Brain microvascular endothelial cell (primary cell): ENCODE measurements at regions not wholly inside any gene's neighbourhood (a gene's known extent, or its start where the extent isn't known, plus 50 kb on each side); places are given as distances from the start of the nearest gene placed in this dataset.
A peak's percentile ranks its signal among the peaks of the same experiment; 100 is the strongest.

ENCODE experiments used
- DNase-seq: peaks from one replicate; pipeline ENCODE4 v3.0.0-alpha.2; 2020
- H3K27ac ChIP-seq: fragments of 250-450 bp; sonication (Bioruptor Pico); 2 replicates; pipeline ENCODE4 v1.5.1; 2020; ENCODE audit warnings: mild to moderate bottlenecking, moderate library complexity
- H3K27me3 ChIP-seq: fragments of 250-450 bp; sonication (Bioruptor Pico); replicated peaks from 2 replicates; pipeline ENCODE4 v1.5.1; 2020; ENCODE audit warnings: mild to moderate bottlenecking
- H3K36me3 ChIP-seq: fragments of 250-450 bp; sonication (Bioruptor Pico); replicated peaks from 2 replicates; pipeline ENCODE4 v1.5.1; 2020; ENCODE audit warnings: mild to moderate bottlenecking
- H3K4me3 ChIP-seq: 2 replicates; pipeline ENCODE4 v1.5.1; 2011; ENCODE audit warnings: low read depth, mild to moderate bottlenecking, control low read depth, low read length, moderate library complexity
- in situ Hi-C: cut with HindIII; loops from 2 replicates; pipeline ENCODE4 v1.10.0; 2017; ENCODE audit warnings: low sequenced_read_pairs, low pct_ligation_motif_present
- TF ChIP-seq, protein P1 (sequence below): IDR thresholded peaks from 2 replicates; pipeline ENCODE4 v1.5.1; 2011; ENCODE audit warnings: low read depth, mild to moderate bottlenecking, moderate library complexity, low read length, control low read depth, inconsistent platforms; ENCODE audit errors: missing control alignments

DNA sequence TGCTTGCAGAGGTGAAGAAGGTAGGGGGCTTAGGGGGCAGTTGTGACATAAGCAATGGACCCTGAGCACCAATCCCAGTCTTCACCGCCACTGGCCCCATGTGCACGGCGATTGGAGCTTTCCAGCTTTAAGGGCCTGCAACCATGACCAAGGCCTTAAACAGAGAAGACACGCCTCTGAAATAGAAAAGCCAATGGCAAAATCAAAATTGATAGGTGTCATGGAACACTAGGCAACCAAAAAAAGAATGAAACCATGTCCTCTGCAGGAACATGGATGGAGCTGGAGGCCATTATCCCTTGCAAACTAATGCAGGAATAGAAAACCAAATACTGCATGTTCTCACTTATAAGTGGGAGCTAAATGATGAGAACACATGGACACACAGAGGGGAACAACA lies 146.3 kb downstream of the SCARB1 start:
- no peaks in the 10 kb centered on the region for H3K36me3 ChIP-seq
- H3K27ac ChIP-seq, result no peak overlapping the region
- no peak overlapping the region for H3K4me3 ChIP-seq
- no peaks in the 10 kb centered on the region for H3K27me3 ChIP-seq
- DNase-seq, result no peak
- in situ Hi-C loops, result no loop called here
- TF ChIP-seq, protein P1, sequence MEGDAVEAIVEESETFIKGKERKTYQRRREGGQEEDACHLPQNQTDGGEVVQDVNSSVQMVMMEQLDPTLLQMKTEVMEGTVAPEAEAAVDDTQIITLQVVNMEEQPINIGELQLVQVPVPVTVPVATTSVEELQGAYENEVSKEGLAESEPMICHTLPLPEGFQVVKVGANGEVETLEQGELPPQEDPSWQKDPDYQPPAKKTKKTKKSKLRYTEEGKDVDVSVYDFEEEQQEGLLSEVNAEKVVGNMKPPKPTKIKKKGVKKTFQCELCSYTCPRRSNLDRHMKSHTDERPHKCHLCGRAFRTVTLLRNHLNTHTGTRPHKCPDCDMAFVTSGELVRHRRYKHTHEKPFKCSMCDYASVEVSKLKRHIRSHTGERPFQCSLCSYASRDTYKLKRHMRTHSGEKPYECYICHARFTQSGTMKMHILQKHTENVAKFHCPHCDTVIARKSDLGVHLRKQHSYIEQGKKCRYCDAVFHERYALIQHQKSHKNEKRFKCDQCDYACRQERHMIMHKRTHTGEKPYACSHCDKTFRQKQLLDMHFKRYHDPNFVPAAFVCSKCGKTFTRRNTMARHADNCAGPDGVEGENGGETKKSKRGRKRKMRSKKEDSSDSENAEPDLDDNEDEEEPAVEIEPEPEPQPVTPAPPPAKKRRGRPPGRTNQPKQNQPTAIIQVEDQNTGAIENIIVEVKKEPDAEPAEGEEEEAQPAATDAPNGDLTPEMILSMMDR, result no peak

GRCh38 chr12:124716208-124717130 lies 147.2 kb downstream of the SCARB1 start:
- Histone ChIP-seq H3K36me3 (no peaks in the 10 kb centered on the region), H3K27ac (no peak overlapping the region), H3K27me3 (no peaks in the 10 kb centered on the region), H3K4me3 (no peak overlapping the region)
- in situ Hi-C loops, result no loop called here
- DNase-seq, result no peak
- TF ChIP-seq, protein P1, result no peak

DNA sequence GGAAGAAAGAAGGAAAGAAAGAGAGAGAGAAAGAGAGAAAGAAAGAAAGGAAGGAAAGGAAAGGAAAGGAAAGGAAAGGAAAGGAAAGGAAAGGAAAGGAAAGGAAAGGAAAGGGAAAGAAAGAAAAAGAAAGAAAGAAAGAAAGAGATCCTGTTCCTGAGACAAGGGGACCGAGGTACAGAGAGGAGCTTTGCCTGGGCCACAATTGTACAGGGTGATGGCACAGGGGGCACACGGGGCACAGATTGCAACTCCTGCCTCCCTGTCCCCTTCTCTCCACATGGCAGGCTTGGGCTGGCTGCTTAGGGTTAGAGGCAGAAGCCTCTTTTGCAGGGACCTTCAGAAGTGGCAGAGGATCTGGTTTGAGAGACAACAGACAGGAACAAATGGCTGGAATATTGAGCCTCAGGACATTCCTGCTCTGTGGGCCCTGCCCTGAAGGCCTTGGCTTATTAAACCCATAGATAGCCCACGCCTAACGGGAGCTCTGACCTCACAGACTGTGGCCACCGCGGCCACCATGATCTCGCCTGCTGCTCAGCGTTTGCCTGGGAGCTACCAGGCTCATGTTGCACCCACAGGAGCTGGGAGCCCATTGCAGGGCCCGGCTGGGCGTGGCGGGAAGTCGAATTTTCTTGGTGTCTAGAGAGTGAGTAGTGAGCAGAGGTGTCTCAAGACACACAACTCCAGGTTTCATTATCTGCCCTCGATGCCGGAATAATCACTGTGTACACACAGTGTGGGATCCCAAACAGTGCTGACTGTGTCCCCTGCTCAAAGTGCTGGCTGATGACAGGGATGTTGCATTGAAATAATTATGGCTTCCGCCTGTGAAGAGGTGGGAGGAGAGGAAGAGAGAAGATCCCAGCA lies 147.9 kb upstream of the NCOR2 start:
- no peaks in the 10 kb centered on the region for H3K36me3 ChIP-seq

GRCh38 chr12:124713436-124714082 lies 146.1 kb upstream of the NCOR2 start:
- TF ChIP-seq, protein P1, result no peak
- no peaks in the 10 kb centered on the region for H3K27me3 ChIP-seq
- H3K4me3 ChIP-seq, result peak overlapping the region; percentile 32
- in situ Hi-C loops, result no loop called here
- peak overlapping the region; percentile 29 for H3K27ac ChIP-seq
- H3K36me3 ChIP-seq, result no peaks in the 10 kb centered on the region
- peak; percentile 78 for DNase-seq

More for the DNA sequence above, 147.9 kb upstream of the NCOR2 start:
- no peak overlapping the region for H3K27ac ChIP-seq
- in situ Hi-C loops, result no loop called here
- DNase-seq, result no peak
- TF ChIP-seq, protein P1, result no peak
- H3K4me3 ChIP-seq, result no peak overlapping the region
- no peaks in the 10 kb centered on the region for H3K27me3 ChIP-seq

DNA sequence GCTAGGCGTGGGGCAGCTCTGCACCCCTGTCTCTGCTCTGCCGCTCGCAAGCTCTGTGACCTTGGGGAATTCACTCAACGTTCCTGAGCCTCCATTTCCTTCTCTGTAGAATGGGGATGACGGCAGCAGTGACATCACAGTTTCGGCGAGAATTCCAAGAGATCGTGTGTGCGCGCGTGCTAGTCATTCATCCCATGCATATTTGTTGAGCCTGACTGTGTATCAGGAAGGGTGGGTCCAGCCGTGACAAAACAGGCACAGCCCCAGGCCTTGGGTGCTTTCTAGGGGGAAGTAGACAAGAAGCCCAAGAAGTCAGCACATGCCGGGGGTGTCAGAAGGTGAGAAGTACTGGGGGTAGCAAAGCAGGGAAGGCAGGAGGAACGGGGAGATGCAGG lies 145.6 kb upstream of the NCOR2 start:
- DNase-seq, result no peak
- in situ Hi-C loops, result no loop called here
- Histone ChIP-seq H3K4me3 (no peak overlapping the region), H3K27me3 (no peaks in the 10 kb centered on the region), H3K36me3 (no peaks in the 10 kb centered on the region), H3K27ac (peak overlapping the region; percentile 29)
- TF ChIP-seq, protein P1, result no peak
